ENCODE measurements at regions not wholly inside any gene's neighbourhood (a gene's known extent, or its start where the extent isn't known, plus 50 kb on each side); places are given as distances from the start of the nearest gene placed in this dataset.

DNA sequence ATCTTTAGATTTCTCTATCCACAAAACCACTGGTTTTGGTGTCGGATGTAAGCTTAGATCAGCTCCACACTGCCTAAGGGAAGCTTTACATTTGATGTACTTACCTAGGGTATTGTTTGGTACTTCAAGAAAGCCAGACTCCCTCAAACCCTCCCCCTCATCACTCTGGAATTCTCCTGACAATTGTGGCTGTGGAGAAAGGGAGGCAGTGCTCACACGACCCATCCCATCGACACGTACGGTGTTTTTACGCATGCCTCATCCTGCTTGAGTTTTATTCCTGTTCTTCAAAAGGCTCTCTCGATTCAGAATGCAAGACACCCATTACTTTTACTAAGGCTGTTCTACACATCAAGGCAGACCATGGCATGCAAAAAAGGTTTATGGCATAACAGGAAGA, 67.3 kb upstream of the ONECUT1 start:
- Histone ChIP-seq H3K9me3 (no peaks in the 10 kb centered on the region), H3K27me3 (peaks cover 0 to 6% (median 0%) of the 10 kb centered on the region in 9 donors), H3K36me3 (no peaks in the 10 kb centered on the region), H3K4me1 (peaks cover 0 to 9% (median 0%) of the 10 kb centered on the region in 12 donors), H3K4me3 (no peak overlapping the region), H3K27ac (no peak overlapping the region)
- 71 to 81% (median 75%) methylated on average over 7 of the region's 7 CpGs for WGBS, 4 donors
- no peak for DNase-seq
- ATAC-seq: no peak
- intact Hi-C loops (cut with DNase I): loop anchor here in 1 of 10 donors (5.0 kb wide), 1 partner anchor 70 kb away; no protein-coding TSS in a partner anchor
- TF ChIP-seq POLR2A (IDR thresholded peaks at IDR 0.05): no peak
- TF ChIP-seq, protein P1, sequence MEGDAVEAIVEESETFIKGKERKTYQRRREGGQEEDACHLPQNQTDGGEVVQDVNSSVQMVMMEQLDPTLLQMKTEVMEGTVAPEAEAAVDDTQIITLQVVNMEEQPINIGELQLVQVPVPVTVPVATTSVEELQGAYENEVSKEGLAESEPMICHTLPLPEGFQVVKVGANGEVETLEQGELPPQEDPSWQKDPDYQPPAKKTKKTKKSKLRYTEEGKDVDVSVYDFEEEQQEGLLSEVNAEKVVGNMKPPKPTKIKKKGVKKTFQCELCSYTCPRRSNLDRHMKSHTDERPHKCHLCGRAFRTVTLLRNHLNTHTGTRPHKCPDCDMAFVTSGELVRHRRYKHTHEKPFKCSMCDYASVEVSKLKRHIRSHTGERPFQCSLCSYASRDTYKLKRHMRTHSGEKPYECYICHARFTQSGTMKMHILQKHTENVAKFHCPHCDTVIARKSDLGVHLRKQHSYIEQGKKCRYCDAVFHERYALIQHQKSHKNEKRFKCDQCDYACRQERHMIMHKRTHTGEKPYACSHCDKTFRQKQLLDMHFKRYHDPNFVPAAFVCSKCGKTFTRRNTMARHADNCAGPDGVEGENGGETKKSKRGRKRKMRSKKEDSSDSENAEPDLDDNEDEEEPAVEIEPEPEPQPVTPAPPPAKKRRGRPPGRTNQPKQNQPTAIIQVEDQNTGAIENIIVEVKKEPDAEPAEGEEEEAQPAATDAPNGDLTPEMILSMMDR (IDR thresholded peaks at IDR 0.05): no peak

GRCh38 chr15:52856286-52856685, 66.2 kb upstream of the ONECUT1 start:
- TF ChIP-seq POLR2A (IDR thresholded peaks at IDR 0.05): no peak
- TF ChIP-seq, protein P1 (IDR thresholded peaks at IDR 0.05): no peak
- WGBS, 4 donors: 83 to 96% (median 93%) methylated on average over 1 of the region's 1 CpG

DNA sequence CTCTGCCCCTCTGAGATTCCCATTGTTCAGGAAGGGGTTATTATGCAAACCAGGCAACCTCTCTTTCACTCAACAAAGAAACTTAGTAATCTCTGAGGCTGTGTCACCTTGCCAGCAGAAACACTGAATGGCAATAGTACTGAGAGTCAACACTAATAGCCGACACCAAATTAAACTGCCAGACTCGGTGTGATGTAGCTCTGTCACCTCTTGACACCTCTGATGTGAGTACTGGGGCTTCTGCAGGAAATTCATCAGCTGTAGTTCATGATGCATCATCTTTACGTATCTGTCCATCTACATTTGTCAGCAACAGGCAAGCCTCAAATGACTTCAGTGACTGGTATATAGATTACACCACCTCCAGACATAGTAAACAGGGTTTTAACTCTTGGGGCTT, 65.0 kb upstream of the ONECUT1 start:
- H3K4me3 ChIP-seq: no peak overlapping the region
- intact Hi-C loops (cut with DNase I): loop anchor here in 1 of 10 donors (5.0 kb wide), 1 partner anchor 68 kb away; no protein-coding TSS in a partner anchor
- 38 to 50% (median 44%) methylated on average over 3 of the region's 3 CpGs for WGBS, 4 donors

More at GRCh38 chr15:52856286-52856685, 66.2 kb upstream of the ONECUT1 start:
- Histone ChIP-seq H3K27ac (no peak overlapping the region), H3K36me3 (no peaks in the 10 kb centered on the region), H3K4me3 (no peak overlapping the region), H3K27me3 (peaks cover 0 to 6% (median 0%) of the 10 kb centered on the region in 9 donors), H3K9me3 (no peaks in the 10 kb centered on the region), H3K4me1 (peaks cover 0 to 9% (median 0%) of the 10 kb centered on the region in 12 donors)
- DNase-seq (no peak), ATAC-seq (no peak)
- intact Hi-C loops (cut with DNase I): loop anchor here in 1 of 10 donors (5.0 kb wide), 1 partner anchor 69 kb away; no protein-coding TSS in a partner anchor

GRCh38 chr15:52844823-52845222, 54.7 kb upstream of the ONECUT1 start:
- Histone ChIP-seq H3K9me3 (peaks cover 0 to 10% (median 0%) of the 10 kb centered on the region in 12 donors), H3K4me3 (no peak overlapping the region), H3K27ac (no peak overlapping the region), H3K36me3 (no peaks in the 10 kb centered on the region), H3K27me3 (peaks cover 0 to 15% (median 0%) of the 10 kb centered on the region in 9 donors), H3K4me1 (no peaks in the 10 kb centered on the region)
- TF ChIP-seq POLR2A (IDR thresholded peaks at IDR 0.05): no peak
- TF ChIP-seq, protein P1 (IDR thresholded peaks at IDR 0.05): no peak
- 85 to 94% (median 92%) methylated on average over 5 of the region's 5 CpGs for WGBS, 4 donors
- no peak for DNase-seq
- ATAC-seq: no peak
- intact Hi-C loops (cut with DNase I): no loop called here

More for the DNA sequence above, 65.0 kb upstream of the ONECUT1 start:
- H3K9me3 ChIP-seq: no peaks in the 10 kb centered on the region
- no peak overlapping the region for H3K27ac ChIP-seq
- TF ChIP-seq, protein P1 (IDR thresholded peaks at IDR 0.05): no peak
- TF ChIP-seq POLR2A (IDR thresholded peaks at IDR 0.05): no peak
- peaks cover 0 to 9% (median 0%) of the 10 kb centered on the region in 12 donors for H3K4me1 ChIP-seq
- DNase-seq (no peak), ATAC-seq (no peak)
- H3K27me3 ChIP-seq: peaks cover 0 to 8% (median 0%) of the 10 kb centered on the region in 9 donors
- no peaks in the 10 kb centered on the region for H3K36me3 ChIP-seq
